ENCODE measurements at regions not wholly inside any gene's neighbourhood (a gene's known extent, or its start where the extent isn't known, plus 50 kb on each side); places are given as distances from the start of the nearest gene placed in this dataset.

GRCh38 chr17:27242951-27243350 lies 51.0 kb upstream of the WSB1 start:
- TF ChIP-seq, protein P1, sequence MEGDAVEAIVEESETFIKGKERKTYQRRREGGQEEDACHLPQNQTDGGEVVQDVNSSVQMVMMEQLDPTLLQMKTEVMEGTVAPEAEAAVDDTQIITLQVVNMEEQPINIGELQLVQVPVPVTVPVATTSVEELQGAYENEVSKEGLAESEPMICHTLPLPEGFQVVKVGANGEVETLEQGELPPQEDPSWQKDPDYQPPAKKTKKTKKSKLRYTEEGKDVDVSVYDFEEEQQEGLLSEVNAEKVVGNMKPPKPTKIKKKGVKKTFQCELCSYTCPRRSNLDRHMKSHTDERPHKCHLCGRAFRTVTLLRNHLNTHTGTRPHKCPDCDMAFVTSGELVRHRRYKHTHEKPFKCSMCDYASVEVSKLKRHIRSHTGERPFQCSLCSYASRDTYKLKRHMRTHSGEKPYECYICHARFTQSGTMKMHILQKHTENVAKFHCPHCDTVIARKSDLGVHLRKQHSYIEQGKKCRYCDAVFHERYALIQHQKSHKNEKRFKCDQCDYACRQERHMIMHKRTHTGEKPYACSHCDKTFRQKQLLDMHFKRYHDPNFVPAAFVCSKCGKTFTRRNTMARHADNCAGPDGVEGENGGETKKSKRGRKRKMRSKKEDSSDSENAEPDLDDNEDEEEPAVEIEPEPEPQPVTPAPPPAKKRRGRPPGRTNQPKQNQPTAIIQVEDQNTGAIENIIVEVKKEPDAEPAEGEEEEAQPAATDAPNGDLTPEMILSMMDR (IDR thresholded peaks at IDR 0.05), result no peak
- ATAC-seq (no peak), DNase-seq (no peak)
- intact Hi-C loops (cut with DNase I, micrococcal nuclease), result loop anchor here (5.0 to 10.0 kb wide), 2 partner anchors 52 to 89 kb away; partner anchors contain the start of gene WSB1 (in 1 of the 2)
- H3K9me3 ChIP-seq, result no peaks in the 10 kb centered on the region
- no peak overlapping the region for H3K4me3 ChIP-seq
- peaks cover 28% of the 10 kb centered on the region for H3K4me1 ChIP-seq (ENCODE audit: low read depth)
- no peaks in the 10 kb centered on the region for H3K36me3 ChIP-seq (ENCODE audit: low read depth)

DNA sequence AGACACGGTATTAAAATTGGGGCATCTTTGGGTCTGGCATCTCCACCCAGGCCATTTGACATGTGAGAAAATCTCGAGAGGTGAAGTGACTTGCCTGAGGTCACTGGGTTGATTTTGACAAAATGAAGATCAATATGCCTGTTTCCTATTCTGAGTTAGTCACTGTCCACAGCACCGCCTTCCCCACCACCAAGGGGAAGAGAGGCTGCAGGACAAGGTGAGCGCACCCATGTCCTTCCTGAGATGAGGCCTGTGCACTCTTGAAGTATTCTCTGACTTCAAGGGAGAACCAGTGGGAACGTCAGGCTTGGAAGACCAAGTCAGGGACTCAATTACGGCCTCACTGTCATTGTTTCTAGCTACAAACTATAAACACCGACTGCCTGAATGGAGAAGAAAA lies 49.9 kb upstream of the WSB1 start:
- H3K4me1 ChIP-seq (ENCODE audit: low read depth), result peaks cover 30% of the 10 kb centered on the region
- ATAC-seq, result no peak
- TF ChIP-seq, protein P1 (IDR thresholded peaks at IDR 0.05), result no peak
- H3K4me3 ChIP-seq, result no peak overlapping the region
- intact Hi-C loops (cut with DNase I, micrococcal nuclease), result loop anchor here (5.0 to 10.0 kb wide), 2 partner anchors 51 to 88 kb away; partner anchors contain the start of gene WSB1 (in 1 of the 2)
- H3K9me3 ChIP-seq, result no peaks in the 10 kb centered on the region
- no peaks in the 10 kb centered on the region for H3K36me3 ChIP-seq (ENCODE audit: low read depth)
- no peak for DNase-seq
